HG03039 (cell line): ENCODE measurements at regions not wholly inside any gene's neighbourhood (a gene's known extent, or its start where the extent isn't known, plus 50 kb on each side); places are given as distances from the start of the nearest gene placed in this dataset.

ENCODE experiments used
- ATAC-seq: cut with Tn5 transposase; IDR thresholded peaks from one replicate; pipeline ENCODE4 v1.9.1; 2021; ENCODE audit warnings: mild to moderate bottlenecking, moderate library complexity; ENCODE audit not compliant: unreplicated experiment

GRCh38 chr22:49381595-49382450 is 445.9 kb downstream of the BRD1 start:
- ATAC-seq: no peak

GRCh38 chr22:49380828-49381114 is 446.9 kb downstream of the BRD1 start:
- ATAC-seq: no peak

GRCh38 chr22:49380095-49380827 is 447.4 kb downstream of the BRD1 start:
- no peak for ATAC-seq

- no peak for ATAC-seq
Measured at GRCh38 chr22:49377306-49377705, 450.4 kb downstream of the BRD1 start.

- no peak for ATAC-seq
Measured at GRCh38 chr22:49373801-49374226, 453.9 kb downstream of the BRD1 start.

DNA sequence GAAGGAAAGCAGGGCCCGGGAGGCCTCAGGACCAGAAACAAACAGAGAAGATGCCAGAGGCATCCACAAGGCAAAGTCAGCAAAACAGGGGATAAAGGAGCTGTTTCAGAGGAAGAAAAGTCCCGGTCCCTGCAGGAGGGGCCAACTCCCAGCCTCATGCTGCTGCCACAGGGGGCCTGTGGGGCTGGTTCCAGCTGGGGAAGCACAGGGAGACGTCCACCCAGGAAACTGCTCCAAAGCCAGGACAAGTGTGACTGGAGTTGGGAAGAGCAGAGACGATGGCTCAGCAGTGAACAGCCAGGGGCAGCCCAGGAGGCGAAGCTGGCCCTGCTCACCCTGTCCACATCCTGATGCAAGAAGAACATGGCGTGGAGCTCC is 454.4 kb downstream of the BRD1 start:
- ATAC-seq: no peak

- no peak for ATAC-seq
Measured at GRCh38 chr22:49372530-49373288, 455.0 kb downstream of the BRD1 start.

GRCh38 chr22:49372111-49372529 is 455.6 kb downstream of the BRD1 start:
- no peak for ATAC-seq

- ATAC-seq: no peak
Measured at GRCh38 chr22:49371325-49372110, 456.2 kb downstream of the BRD1 start.

DNA sequence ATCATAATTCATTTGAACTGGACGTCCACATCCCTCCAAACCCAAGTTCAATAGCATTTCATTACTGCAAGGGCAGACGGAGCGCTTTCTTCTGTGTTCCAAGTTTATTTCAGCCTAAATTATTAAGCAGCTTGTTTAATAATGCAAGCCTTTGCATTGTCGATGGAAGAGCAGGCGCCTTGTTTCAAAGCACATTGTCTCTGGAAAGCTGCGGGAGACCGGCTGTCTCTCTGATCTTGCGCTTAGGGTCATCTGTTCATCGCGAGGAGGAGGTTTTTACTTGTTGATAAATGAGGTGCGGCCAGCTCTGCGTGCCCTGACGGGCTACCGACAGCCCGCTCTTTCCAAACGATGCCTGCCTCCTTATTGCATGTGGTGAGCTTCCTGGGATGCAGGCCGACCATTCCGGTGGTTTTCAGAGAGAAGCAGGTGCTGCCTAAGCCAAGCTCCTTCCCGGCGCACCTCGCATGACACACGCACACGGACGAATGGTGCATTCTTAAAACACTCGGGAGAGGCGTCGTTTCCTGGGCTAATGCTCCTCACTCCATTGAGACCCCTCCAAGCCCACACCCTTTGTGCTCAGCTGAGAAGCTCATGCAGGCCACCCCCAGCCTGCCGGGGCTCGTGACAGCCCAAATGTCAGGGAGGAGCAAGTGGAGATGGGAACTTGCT is 456.9 kb downstream of the BRD1 start:
- ATAC-seq: no peak

DNA sequence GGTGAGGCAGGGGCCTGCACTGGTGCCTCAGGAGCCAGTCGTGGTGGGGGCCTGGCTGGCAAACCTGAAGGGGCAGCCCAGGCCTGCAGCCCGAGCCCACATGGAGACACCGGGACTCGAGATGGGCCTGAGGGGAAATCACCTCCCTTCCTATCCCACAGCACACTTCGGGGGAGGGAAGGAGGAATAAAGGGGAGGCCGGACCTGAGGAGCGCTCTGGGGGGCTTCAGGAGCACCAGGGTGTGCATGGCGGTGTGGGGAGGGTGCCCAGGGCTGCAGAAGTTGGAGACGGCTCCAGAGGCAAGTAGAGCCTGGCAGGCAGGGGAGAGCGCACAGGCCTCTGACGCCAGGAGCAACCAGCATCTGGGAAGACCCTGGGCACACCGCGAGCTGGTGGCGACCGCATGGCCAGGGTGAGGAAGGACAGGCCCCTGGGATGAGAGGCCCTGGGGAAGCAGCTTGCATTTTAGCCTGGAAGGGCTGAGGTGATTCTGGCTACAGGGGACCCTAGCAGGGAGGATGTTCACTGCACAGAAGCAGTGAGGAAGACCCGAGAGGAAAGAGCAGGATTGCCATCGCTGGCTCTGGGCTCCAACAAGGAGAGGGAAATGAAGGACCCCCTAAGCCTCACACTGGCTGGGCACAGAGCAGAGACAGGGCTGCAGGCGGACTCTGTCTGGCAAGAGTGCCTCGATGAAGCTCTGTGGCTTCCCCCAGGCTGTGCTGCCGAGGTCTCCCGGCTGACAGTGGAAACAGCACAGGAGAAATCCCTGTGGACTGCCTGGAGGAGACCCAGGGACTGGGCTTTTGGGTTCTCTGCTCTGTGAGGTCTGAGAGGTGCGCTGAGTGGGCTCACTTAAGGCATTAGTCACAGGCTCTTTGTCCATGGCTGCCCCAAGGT is 457.7 kb downstream of the BRD1 start:
- ATAC-seq: no peak

DNA sequence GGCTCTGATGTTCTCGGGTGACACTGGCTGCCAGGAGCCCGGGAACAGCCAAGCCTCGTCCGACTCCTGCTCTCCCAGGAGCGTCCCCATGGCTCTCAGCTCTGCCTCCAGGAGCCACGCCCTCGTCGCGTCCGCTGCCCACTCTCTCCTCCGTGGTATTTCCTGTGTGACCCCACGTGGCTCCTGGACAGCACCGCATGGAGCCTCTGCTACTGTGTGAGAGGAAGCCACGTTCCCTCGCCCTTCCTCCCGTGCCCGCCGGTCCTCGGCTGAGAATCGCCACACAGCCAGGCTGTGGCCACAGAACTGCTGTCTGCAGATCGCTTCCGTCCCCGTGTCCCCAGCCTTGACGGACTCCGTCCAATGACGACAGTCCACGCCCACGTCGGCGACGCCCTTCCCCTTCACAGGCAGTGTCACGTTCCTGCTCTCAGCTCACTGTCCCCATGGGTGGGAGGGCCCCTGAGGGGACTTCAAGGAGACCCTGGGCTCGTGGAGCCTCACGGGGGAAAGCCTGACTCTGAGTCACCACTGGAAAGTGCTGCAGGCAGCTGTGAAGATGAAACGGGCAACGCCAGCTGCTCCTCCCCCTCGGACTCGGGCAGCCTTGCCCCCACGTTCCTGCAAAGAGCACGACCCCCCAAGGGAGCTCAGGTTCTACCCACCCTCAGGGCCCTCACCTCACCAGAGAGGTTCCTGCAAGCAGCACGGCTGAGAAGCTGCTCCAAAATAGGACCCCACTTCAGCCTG is 458.5 kb downstream of the BRD1 start:
- no peak for ATAC-seq

GRCh38 chr22:49368221-49368975 is 459.3 kb downstream of the BRD1 start:
- ATAC-seq: no peak

DNA sequence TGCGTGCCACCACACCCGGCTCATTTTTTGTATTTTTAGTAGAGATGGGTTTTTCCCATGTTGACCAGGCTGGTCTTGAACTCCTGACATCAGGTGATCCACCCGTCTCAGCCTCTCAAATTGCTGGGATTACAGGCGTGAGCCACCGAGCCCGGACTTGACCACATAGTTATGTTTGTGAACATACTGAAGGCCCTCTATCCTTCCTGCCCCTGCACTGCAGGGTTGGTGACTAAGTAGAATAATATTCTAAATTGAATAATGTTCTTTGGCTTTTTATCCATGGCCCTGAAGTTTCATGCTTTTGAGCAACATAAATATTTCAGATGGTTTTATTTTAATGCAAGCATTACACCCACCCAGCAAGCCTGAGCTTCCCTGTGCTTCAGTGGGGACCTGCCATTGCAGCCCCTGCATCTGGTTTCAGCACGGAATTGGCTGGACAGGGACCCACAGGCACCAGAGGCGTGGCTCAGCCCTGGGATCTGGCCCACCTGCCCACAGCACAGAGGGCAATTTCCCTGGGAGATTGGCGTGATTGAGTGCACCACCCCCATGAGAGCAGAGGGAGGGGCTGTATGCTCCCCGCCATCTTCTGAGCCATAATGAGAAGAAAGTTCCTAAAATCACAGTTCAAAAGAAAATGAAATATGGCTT is 460.5 kb downstream of the BRD1 start:
- no peak for ATAC-seq

DNA sequence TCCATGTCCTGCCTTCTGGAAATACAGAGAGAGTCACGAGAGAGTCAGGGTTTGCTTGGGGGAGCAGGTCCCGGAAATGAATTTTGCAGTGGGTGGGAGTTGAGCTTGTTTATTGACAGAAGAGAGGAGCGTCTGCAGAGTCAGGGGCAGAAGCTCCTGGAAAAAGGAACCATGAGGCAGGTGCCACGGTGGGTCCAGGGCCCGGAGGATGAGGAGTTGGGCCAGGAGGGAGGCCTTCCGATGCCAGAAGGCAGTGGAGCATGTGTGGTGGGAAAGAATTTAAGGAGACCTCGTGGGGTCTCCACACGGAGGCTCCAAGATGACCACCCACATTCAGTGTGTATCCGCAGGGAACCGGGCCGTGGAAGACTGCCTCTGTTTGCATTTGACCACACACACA is 461.2 kb downstream of the BRD1 start:
- ATAC-seq: no peak

- ATAC-seq: no peak
Measured at GRCh38 chr22:49365910-49366309, 461.8 kb downstream of the BRD1 start.

DNA sequence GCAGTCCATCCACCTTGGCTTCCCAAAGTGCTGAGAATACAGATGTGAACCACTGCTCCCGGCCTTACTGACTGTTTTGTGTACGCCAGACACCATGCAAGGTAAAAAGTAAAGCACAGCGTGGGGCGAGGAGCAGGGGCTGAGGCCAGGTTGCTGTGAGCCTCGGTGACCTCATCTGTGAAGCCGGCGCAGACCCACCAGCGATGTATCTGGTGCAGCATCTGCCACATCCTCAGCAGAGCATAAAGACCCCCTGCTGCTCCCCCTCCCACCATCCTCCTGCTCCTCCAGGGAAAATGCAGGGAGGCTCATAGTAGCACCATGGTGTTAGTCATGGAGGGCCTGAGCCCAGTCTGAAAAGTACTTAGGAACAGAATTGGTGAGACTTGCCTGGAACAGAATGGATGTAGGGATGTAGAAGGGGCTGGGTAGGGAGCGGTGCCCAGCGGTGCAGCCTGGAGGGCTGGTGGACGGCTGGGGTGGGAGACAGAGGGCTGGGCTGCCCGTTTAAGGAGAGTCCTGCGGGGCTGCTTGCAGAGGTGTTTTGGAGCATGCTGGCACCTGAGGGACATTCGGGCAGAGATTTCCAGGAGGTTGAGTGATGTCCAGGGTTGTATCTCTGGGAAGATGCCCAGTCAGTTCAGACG is 462.4 kb downstream of the BRD1 start:
- no peak for ATAC-seq
